Spleen (tissue), 11 donors: ENCODE measurements at regions not wholly inside any gene's neighbourhood (a gene's known extent, or its start where the extent isn't known, plus 50 kb on each side); places are given as distances from the start of the nearest gene placed in this dataset.

Experiments
- DNase-seq: peaks from one replicate; pipeline ENCODE4 v3.0.0-alpha.2; 2020
- H3K27ac ChIP-seq, 8 donors: fragments of 200-600 bp; sonication (generic) in 7 of 8; 1 replicate in 4 of 8; 2 replicates in 4 of 8; pipeline versions ENCODE4 v1.5.0 to v1.8.0; 2016 to 2021; ENCODE audit warnings: inconsistent platforms in 4 of 8, mild to moderate bottlenecking in 4 of 8, moderate library complexity in 1 of 8
- H3K27me3 ChIP-seq, 7 donors: fragments of 200-600 bp; sonication (generic) in 6 of 7; replicated peaks in 1 of 7; 1 replicate in 4 of 7; 2 replicates in 3 of 7; pipeline versions ENCODE4 v1.5.0 to v1.8.0; 2016 to 2021; ENCODE audit warnings: inconsistent platforms in 3 of 7, mild to moderate bottlenecking in 1 of 7
- H3K36me3 ChIP-seq, 6 donors: fragments of 200-600 bp; sonication (generic) in 5 of 6; 1 replicate in 4 of 6; 2 replicates in 2 of 6; pipeline versions ENCODE4 v1.5.0 to v1.8.0; 2016 to 2021; ENCODE audit warnings: inconsistent platforms in 2 of 6
- H3K4me1 ChIP-seq, 6 donors: fragments of 200-600 bp; sonication (generic) in 5 of 6; 1 replicate in 3 of 6; 2 replicates in 3 of 6; pipeline versions ENCODE4 v1.5.0 to v1.8.0; 2016 to 2021; ENCODE audit warnings: inconsistent platforms in 3 of 6
- H3K4me3 ChIP-seq, 8 donors: fragments of 200-600 bp; sonication (generic) in 7 of 8; 1 replicate in 4 of 8; 2 replicates in 4 of 8; pipeline versions ENCODE4 v1.5.0 to v1.8.0; 2016 to 2021; ENCODE audit warnings: inconsistent platforms in 4 of 8, mild to moderate bottlenecking in 4 of 8, moderate library complexity in 2 of 8
- H3K9me3 ChIP-seq, 8 donors: fragments of 200-600 bp; sonication (generic) in 7 of 8; 1 replicate in 4 of 8; 2 replicates in 4 of 8; pipeline versions ENCODE4 v1.5.0 to v1.8.0; 2016 to 2021; ENCODE audit warnings: inconsistent platforms in 4 of 8
- POLR2A ChIP-seq, 3 donors: fragments of 450-650 bp; IDR thresholded peaks; one replicate each; pipeline ENCODE4 v1.5.1; 2017; ENCODE audit warnings: antibody characterized with exemption in 3 of 3, mild to moderate bottlenecking in 1 of 3
- POLR2AphosphoS5 ChIP-seq, 3 donors: sonication (generic); formaldehyde crosslinking; IDR thresholded peaks; one replicate each; pipeline ENCODE4 v1.5.1; 2017; ENCODE audit warnings: antibody characterized with exemption in 3 of 3
- WGBS, 5 donors: extraction: QIAGEN DNeasy Blood & Tissue Kit in 3 of 5; methylation state at CpG; one replicate each; pipeline versions ENCODE4 v1.1.5 to v1.1.7; 2013 to 2018; 5-methylcytosine and 5-hydroxymethylcytosine counted together
- intact Hi-C: fragments of 100-400 bp; cut with DNase I; formaldehyde crosslinking; loops from one replicate; pipeline ENCODE4 v1.15.0; 2023; ENCODE audit warnings: low total_unique reads
- TF ChIP-seq, protein P1 (sequence below), 11 experiments: fragments of 200-600 bp in 7 of 11; fragments of 450-650 bp in 4 of 11; sonication (generic) in 4 of 11; IDR thresholded peaks in 8 of 11; conservative IDR thresholded peaks in 3 of 11; 1 replicate in 7 of 11; 2 replicates in 4 of 11; pipeline versions ENCODE4 v1.4.0 to v1.8.0; 2016 to 2021; ENCODE audit warnings: antibody characterized with exemption in 11 of 11, inconsistent platforms in 4 of 11, mild to moderate bottlenecking in 1 of 11
- donor health status: healthy with polysubstance abuse.
- donor health status: DM: no; HTN: no; CAD: no; lungs with moderate emphysema.
- donor health status: DM: no; HTN: no; CAD: no.
- donor health status: Bipolar disorder and iron deficiency.
- donor health status: healthy.
- donor health status: DM: no; HTN: no; CAD: no.
- donor health status: DM: yes; HTN: yes; CAD: no.

DNA sequence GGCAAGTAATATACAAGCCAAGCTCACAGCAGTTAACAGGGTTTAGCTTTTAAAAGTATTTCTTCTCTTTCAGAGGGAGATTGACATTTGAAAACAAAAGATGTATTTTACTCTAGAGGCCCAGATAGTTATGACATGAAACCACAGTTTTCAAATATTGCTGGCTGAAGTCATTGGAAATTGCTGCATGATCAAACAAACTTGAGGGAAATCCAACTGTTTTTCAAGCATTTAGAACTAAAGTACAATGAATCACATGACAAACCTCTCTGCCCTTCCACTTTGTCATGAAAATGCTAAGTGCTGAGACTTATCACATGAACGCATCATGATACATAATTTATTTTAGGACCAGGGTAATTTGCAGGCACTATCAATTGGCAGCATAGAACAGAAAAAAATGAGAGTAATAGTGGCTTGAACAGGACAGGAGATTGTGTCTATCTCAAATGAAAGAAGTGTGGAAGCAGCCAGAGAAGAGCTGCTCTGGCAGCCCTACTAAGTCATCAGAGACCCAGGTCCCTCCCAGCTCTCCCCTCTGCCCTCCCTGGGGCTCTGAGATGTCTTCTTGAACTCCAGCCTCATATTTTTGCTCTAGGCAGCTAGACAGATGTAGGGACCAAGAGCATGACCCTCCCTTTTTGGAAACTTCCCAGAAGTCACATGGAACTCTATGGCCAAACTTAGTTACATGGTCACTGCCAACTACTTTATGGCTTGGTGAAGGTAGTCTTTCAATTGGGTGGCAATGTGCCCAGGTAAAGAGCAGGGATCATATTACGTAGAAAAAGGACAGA is 90.1 kb upstream of the PELI2 start:
- TF ChIP-seq POLR2A (IDR thresholded peaks at IDR 0.05): no peak
- TF ChIP-seq, protein P1, sequence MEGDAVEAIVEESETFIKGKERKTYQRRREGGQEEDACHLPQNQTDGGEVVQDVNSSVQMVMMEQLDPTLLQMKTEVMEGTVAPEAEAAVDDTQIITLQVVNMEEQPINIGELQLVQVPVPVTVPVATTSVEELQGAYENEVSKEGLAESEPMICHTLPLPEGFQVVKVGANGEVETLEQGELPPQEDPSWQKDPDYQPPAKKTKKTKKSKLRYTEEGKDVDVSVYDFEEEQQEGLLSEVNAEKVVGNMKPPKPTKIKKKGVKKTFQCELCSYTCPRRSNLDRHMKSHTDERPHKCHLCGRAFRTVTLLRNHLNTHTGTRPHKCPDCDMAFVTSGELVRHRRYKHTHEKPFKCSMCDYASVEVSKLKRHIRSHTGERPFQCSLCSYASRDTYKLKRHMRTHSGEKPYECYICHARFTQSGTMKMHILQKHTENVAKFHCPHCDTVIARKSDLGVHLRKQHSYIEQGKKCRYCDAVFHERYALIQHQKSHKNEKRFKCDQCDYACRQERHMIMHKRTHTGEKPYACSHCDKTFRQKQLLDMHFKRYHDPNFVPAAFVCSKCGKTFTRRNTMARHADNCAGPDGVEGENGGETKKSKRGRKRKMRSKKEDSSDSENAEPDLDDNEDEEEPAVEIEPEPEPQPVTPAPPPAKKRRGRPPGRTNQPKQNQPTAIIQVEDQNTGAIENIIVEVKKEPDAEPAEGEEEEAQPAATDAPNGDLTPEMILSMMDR (IDR thresholded peaks at IDR 0.05 in 8 of 11, conservative IDR thresholded peaks at IDR 0.05 in 3 of 11): no peak
- no peak for TF ChIP-seq POLR2AphosphoS5 (IDR thresholded peaks at IDR 0.05)
- H3K27ac ChIP-seq: no peak overlapping the region
- intact Hi-C loops: no loop called here
- no peak for DNase-seq
- no peaks in the 10 kb centered on the region for H3K9me3 ChIP-seq
- H3K27me3 ChIP-seq: no peaks in the 10 kb centered on the region
- 50 to 84% (median 64%) methylated on average over 2 of the region's 2 CpGs for WGBS, 5 donors
- no peaks in the 10 kb centered on the region for H3K4me1 ChIP-seq
- no peaks in the 10 kb centered on the region for H3K36me3 ChIP-seq
- no peak overlapping the region for H3K4me3 ChIP-seq

DNA sequence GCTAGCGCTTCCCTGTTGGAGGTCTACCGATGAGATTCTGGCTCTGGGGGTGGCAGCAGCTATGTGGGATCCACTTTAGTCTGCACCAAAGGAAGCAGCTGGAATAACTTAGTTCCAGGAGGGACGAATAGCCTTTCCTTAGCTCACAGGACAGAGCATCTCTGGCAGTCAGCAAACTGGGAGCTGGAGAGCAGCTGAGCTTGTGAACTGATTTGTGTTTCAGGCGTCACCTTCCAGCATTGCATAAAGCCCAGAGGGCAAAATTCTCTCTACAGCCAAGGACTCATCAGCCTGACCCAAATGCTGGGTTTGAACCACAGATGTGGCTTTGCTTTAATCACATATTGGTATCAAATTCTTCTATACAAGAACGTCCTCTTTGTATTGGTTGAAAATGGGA is 81.9 kb upstream of the PELI2 start:
- H3K9me3 ChIP-seq: no peaks in the 10 kb centered on the region
- no peaks in the 10 kb centered on the region for H3K4me1 ChIP-seq
- TF ChIP-seq POLR2A (IDR thresholded peaks at IDR 0.05) (no peak), POLR2AphosphoS5 (IDR thresholded peaks at IDR 0.05) (no peak)
- TF ChIP-seq, protein P1 (IDR thresholded peaks at IDR 0.05 in 8 of 11, conservative IDR thresholded peaks at IDR 0.05 in 3 of 11): no peak
- no peak for DNase-seq
- intact Hi-C loops: no loop called here
- no peak overlapping the region for H3K4me3 ChIP-seq
- whole genome bisulfite sequencing, 5 donors: 79 to 92% (median 85%) methylated on average over 5 of the region's 5 CpGs
- H3K27me3 ChIP-seq: no peaks in the 10 kb centered on the region
- no peaks in the 10 kb centered on the region for H3K36me3 ChIP-seq
- H3K27ac ChIP-seq: no peak overlapping the region

DNA sequence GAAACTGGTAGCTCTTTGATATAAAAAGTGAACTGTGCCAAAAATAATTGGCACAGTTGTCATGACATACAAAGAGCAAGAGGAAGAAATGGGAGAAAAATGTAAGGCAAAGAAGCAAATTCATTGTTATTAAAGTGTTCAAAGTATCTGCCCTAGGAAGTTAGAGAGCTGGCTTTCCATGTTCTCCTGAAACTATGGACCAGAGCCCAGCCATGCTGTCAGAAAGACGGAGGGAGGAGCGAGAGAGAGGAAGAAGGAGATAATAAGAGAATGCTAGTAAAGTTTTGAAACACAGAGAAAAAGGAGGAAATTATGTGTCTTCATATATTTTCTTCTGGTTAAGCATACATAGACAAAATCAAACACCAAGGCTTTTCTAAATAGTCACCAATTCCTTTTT is 78.1 kb upstream of the PELI2 start:
- no peak for DNase-seq
- Histone ChIP-seq H3K36me3 (no peaks in the 10 kb centered on the region), H3K4me3 (no peak overlapping the region), H3K4me1 (no peaks in the 10 kb centered on the region), H3K27ac (no peak overlapping the region), H3K9me3 (no peaks in the 10 kb centered on the region), H3K27me3 (no peaks in the 10 kb centered on the region)
- TF ChIP-seq POLR2AphosphoS5 (IDR thresholded peaks at IDR 0.05) (no peak), POLR2A (IDR thresholded peaks at IDR 0.05) (no peak)
- TF ChIP-seq, protein P1 (IDR thresholded peaks at IDR 0.05 in 8 of 11, conservative IDR thresholded peaks at IDR 0.05 in 3 of 11): no peak
- intact Hi-C loops: no loop called here
- WGBS, 5 donors: 67 to 80% (median 70%) methylated on average over 2 of the region's 2 CpGs

DNA sequence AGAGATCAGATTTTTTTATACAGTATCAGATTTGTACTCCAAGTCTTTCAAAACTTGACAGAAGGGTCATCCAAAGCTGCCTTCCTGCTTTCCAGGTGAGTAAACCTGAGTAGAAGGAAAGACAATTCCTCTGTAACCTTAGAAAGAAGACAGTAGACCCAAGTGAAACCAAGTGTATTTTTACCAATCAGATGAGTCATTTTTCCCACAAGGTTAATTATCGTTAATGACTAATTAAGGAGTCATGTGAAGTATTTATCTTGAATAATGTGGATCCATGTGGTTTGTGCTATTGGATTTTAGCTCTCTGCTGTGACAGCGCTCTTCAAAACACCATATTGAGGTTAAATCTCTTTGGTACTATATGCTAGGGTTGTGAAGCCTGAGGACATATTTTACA is 74.0 kb upstream of the PELI2 start:
- intact Hi-C loops: no loop called here
- Histone ChIP-seq H3K4me3 (no peak overlapping the region), H3K36me3 (no peaks in the 10 kb centered on the region), H3K9me3 (no peaks in the 10 kb centered on the region), H3K27ac (no peak overlapping the region), H3K27me3 (no peaks in the 10 kb centered on the region), H3K4me1 (no peaks in the 10 kb centered on the region)
- no peak for TF ChIP-seq POLR2AphosphoS5 (IDR thresholded peaks at IDR 0.05)
- TF ChIP-seq POLR2A (IDR thresholded peaks at IDR 0.05): no peak
- TF ChIP-seq, protein P1 (IDR thresholded peaks at IDR 0.05 in 8 of 11, conservative IDR thresholded peaks at IDR 0.05 in 3 of 11): no peak
- 86 to 97% (median 89%) methylated on average over 2 of the region's 2 CpGs for WGBS, 5 donors
- DNase-seq: no peak
